ENCODE measurements at regions not wholly inside any gene's neighbourhood (a gene's known extent, or its start where the extent isn't known, plus 50 kb on each side); places are given as distances from the start of the nearest gene placed in this dataset.
"Not testable (repeated sequence)": the region's sequence is repeated elsewhere in the genome, so short reads cannot be mapped to it uniquely, and the experiment has no call there.

- TF ChIP-seq CTCF (IDR thresholded peaks at IDR 0.05); EZH2 (IDR thresholded peaks at IDR 0.05; ENCODE audit: borderline replicate concordance, insufficient read depth, low read depth, low read length, poor library complexity, severe bottlenecking): not testable (repeated sequence)
These were observed 104.8 kb downstream of the TMEM121 start for GRCh38 chr14:105630935-105631779.
